ENCODE measurements at regions not wholly inside any gene's neighbourhood (a gene's known extent, or its start where the extent isn't known, plus 50 kb on each side); places are given as distances from the start of the nearest gene placed in this dataset.

- TF ChIP-seq CTCF (IDR thresholded peaks at IDR 0.05) (no peak), POLR2A (IDR thresholded peaks at IDR 0.05) (no peak)
Measured at GRCh38 chr2:144912206-144912605, 392.3 kb upstream of the ZEB2 start.
